Activated T-helper 1 cell treated with anti-CD3 and anti-CD28 coated beads, Interleukin-12 subunit alpha, Interleukin-12 subunit beta, Interleukin-2, Interleukin-4 antibody, amounts not matched to agents 30 ng/mL and 10 ng/mL and 1 ng/mL, durations not matched to agents 14 hours and 24 hours and 36 hours (primary cell): ENCODE measurements at regions not wholly inside any gene's neighbourhood (a gene's known extent, or its start where the extent isn't known, plus 50 kb on each side); places are given as distances from the start of the nearest gene placed in this dataset.
"Not testable (repeated sequence)": the region's sequence is repeated elsewhere in the genome, so short reads cannot be mapped to it uniquely, and the experiment has no call there.

Experiments used
- DNase-seq: peaks from one replicate; pipeline ENCODE4 v3.0.0; 2021; ENCODE audit warnings: low spot score
- H3K27ac Mint-ChIP-seq: one replicate; pipeline ENCODE4 v1.8.0; 2021; ENCODE audit warnings: mild to moderate bottlenecking, mixed read lengths
- H3K27me3 Mint-ChIP-seq: one replicate; pipeline ENCODE4 v1.8.0; 2022; ENCODE audit warnings: mild to moderate bottlenecking, moderate library complexity, mixed read lengths; ENCODE audit not compliant: insufficient read depth
- H3K36me3 Mint-ChIP-seq: one replicate; pipeline ENCODE4 v1.8.0; 2021; ENCODE audit warnings: low read depth, mixed read lengths
- H3K4me1 Mint-ChIP-seq: one replicate; pipeline ENCODE4 v1.8.0; 2021; ENCODE audit warnings: low read depth, mixed read lengths
- H3K4me3 Mint-ChIP-seq: one replicate; pipeline ENCODE4 v1.8.0; 2021; ENCODE audit warnings: mild to moderate bottlenecking, moderate library complexity, mixed read lengths
- H3K9me3 Mint-ChIP-seq: one replicate; pipeline ENCODE4 v1.8.0; 2021; ENCODE audit warnings: mixed read lengths
- intact Hi-C: fragments of 100-400 bp; cut with micrococcal nuclease; formaldehyde crosslinking; loops from one replicate; pipeline ENCODE4 v1.15.1; 2024

DNA sequence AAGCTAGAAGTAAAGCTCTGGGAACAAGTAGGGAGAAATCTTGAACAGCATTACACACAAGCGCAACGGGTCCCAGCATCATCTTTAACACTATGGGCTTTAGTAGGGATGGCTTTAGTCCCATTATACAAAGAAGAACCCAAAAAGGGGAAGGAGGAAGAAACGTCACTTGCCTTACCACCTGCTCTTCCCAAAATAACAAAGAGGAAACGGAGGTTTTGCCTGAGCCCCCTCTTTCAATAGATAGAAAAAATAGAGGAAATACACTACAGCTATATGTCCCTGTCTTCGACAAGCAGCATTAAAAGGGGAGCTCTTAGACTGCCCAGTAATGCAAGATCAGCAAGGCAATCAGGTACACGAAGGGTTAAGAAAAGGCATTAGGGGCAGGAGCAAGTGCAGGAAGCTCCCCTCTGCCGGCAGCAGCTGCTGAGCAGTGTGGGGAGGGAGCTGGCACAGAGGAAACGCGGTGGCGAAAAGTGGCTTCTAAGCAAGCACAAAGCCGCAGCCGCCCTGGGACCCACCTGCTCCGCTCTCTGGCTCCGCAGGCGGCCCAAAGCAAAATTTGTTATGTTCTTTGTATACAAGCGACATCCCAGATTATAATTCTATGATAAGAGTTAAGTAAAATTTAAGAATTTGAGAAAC, 1172.4 kb downstream of the TMEM121 start:
- H3K27me3 Mint-ChIP-seq = peaks cover 10% of the 10 kb centered on the region
- not testable (repeated sequence) for H3K4me1 Mint-ChIP-seq, H3K27ac Mint-ChIP-seq

DNA sequence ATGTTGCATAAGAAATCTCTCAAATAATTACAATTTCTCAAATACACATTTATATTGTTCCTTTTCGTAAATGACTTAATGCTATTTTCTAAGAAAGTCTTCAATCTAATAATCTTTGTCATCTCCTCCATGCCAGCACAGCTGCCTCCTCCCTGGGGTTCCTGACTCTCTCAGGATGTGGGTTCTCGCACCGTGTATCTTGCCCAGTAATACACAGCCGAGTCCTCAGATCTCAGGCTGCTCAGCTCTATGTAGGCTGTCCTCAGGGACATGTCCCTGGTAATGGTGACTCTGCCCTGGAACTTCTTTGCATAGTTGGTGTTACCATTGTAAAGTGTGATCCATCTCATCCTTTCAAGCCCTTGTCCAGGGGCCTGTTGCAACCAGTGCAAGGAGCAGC, 1177.3 kb downstream of the TMEM121 start:
- H3K27ac Mint-ChIP-seq, DNase-seq, H3K4me3 Mint-ChIP-seq, H3K4me1 Mint-ChIP-seq, H3K9me3 Mint-ChIP-seq, H3K36me3 Mint-ChIP-seq, intact Hi-C loops: not testable (repeated sequence)
- H3K27me3 Mint-ChIP-seq = peaks cover 10% of the 10 kb centered on the region

More for the DNA sequence above, 1172.4 kb downstream of the TMEM121 start:
- H3K36me3 Mint-ChIP-seq, intact Hi-C loops, H3K9me3 Mint-ChIP-seq, DNase-seq, H3K4me3 Mint-ChIP-seq: not testable (repeated sequence)

DNA sequence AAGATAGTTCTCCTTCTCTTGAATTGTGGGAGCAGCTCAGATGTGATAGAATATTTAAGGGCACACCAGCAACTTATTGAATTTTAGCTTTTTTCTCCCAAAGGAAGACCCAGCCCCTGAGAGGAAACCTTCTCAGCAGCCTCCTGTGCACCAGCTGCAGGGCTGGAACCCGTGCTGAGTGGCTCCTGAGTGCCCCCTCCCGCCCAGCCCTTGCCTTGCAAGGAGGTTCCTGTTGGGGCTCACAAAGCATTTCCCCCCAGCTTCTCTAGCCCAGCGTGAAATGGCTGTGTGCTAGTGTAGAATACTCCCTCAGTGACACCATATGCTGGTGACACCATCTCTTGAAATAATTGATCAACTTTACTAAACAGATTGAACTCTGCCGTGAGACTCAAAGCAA, 1180.1 kb downstream of the TMEM121 start:
- H3K9me3 Mint-ChIP-seq, H3K4me3 Mint-ChIP-seq, DNase-seq, H3K27me3 Mint-ChIP-seq, intact Hi-C loops, H3K36me3 Mint-ChIP-seq, H3K27ac Mint-ChIP-seq: not testable (repeated sequence)
- H3K4me1 Mint-ChIP-seq = peaks cover 16% of the 10 kb centered on the region

DNA sequence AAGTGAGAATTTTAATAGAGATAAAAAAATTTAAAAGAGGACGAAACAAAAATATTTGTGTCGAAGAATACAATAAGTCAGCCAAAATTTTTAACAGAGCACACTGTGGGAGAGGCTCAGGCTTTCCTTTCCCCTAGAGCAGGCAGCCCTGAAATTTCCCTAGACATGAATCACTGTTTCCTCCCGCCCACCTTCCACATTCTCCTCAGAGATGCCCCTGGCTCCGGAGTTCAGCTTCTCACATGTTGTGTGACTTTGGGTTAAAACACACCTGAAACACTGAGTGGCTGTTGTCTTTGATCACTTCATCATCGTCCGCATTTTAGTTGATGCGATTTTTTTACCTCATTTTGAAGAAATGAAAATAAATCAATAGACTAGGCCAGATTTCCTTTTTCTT, 1183.8 kb downstream of the TMEM121 start:
- H3K4me3 Mint-ChIP-seq, DNase-seq, intact Hi-C loops, H3K36me3 Mint-ChIP-seq, H3K27ac Mint-ChIP-seq, H3K27me3 Mint-ChIP-seq, H3K9me3 Mint-ChIP-seq: not testable (repeated sequence)
- peaks cover 16% of the 10 kb centered on the region for H3K4me1 Mint-ChIP-seq

DNA sequence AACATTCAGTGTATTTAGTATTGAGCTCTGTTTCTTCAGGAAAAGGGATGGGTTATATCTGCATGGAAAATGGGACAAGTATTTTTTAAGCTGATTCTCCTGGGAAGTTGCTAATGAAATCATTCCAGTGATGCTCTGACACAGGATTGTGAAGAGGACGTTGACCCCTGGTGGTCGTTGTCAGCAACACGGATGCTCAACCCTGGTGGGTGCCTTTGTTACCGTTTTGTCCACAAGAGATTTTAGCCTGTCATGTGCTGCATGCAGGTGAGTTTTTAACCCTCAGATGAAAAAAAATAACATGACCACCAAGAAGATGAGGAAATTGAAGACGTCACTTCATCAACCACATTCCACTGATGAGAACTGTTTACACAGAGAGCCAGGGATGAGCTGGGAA, 1186.1 kb downstream of the TMEM121 start:
- H3K4me3 Mint-ChIP-seq, DNase-seq, intact Hi-C loops, H3K9me3 Mint-ChIP-seq, H3K27me3 Mint-ChIP-seq, H3K27ac Mint-ChIP-seq, H3K36me3 Mint-ChIP-seq: not testable (repeated sequence)
- H3K4me1 Mint-ChIP-seq = peaks cover 16% of the 10 kb centered on the region

DNA sequence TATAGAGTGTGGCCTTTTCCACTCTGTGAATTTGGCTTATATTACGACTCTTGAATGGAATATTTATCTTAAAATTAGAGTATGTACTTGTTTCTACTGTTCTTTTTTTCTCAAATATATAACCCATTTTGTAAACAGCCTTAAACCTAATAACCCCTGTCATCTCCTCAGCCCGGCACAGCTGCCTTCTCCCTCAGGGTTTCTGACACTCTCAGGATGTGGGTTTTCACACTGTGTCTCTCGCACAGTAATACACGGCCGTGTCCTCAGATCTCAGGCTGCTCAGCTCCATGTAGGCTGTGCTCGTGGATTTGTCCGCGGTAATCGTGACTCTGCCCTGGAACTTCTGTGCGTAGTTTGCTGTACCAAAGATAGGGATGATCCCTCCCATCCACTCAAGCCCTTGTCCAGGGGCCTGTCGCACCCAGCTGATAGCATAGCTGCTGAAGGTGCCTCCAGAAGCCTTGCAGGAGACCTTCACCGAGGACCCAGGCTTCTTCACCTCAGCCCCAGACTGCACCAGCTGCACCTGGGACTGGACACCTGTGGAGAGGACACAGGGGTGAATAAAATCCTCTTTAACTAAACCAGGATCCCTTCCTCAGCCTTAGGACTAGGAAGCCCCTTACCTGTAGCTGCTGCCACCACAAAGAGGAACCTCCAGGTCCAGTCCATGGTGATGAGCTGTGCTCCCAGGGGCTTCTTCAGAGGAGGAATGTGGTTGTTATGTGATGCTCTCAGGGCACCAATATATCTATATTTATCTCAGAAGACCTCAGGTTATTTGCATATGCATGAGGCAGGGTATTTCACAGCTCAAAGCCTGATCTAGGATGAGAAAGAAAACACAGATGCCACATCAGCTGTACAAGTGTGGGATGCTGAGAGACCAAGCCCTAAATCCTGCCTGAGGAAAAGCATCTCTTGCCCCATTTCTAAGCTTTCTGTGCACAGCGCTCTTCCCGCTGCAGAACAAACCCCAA, 1188.4 kb downstream of the TMEM121 start:
- H3K36me3 Mint-ChIP-seq, H3K9me3 Mint-ChIP-seq, H3K27ac Mint-ChIP-seq, H3K4me3 Mint-ChIP-seq, H3K4me1 Mint-ChIP-seq, intact Hi-C loops, DNase-seq, H3K27me3 Mint-ChIP-seq: not testable (repeated sequence)

DNA sequence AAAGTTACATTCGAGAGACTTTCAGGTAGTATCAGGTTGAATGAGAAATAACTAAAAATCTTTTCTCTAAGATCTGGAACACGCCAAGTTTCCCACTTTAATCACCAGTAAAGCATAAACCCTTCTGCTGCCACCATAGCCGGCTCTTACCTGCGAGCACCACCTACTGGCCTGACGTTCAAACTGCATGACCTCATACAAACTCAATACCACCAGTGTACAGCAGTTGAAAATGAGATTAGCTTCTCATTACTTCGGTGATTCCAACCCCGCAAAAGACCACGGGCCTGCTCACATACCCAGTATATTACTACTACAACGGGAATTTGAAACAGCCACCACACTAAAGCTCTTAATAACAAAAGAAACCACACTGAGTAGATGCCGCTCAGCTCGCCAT, 1191.2 kb downstream of the TMEM121 start:
- H3K4me1 Mint-ChIP-seq, H3K27ac Mint-ChIP-seq, H3K36me3 Mint-ChIP-seq, H3K9me3 Mint-ChIP-seq, intact Hi-C loops, DNase-seq, H3K27me3 Mint-ChIP-seq, H3K4me3 Mint-ChIP-seq: not testable (repeated sequence)

DNA sequence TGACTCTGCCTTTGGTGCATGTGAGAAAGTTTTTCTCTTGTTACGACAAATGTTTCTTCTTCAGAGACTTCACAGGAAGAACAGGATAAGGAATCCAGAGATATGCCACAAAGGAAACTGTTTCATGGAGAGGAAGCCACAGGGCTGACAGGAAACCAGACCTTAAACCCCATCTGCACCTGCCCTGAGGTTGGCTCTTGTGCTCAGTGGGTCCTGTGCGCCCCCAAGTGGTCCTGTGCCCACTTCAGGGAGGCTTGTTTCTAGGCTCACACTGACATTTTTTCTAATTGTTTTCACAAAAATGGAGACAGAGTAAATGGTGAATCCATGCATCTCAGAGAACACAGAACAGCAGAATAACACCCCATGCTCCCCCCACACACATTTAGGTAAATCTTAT, 1193.5 kb downstream of the TMEM121 start:
- H3K27ac Mint-ChIP-seq, H3K9me3 Mint-ChIP-seq, intact Hi-C loops, H3K36me3 Mint-ChIP-seq, H3K27me3 Mint-ChIP-seq, H3K4me3 Mint-ChIP-seq, H3K4me1 Mint-ChIP-seq, DNase-seq: not testable (repeated sequence)

DNA sequence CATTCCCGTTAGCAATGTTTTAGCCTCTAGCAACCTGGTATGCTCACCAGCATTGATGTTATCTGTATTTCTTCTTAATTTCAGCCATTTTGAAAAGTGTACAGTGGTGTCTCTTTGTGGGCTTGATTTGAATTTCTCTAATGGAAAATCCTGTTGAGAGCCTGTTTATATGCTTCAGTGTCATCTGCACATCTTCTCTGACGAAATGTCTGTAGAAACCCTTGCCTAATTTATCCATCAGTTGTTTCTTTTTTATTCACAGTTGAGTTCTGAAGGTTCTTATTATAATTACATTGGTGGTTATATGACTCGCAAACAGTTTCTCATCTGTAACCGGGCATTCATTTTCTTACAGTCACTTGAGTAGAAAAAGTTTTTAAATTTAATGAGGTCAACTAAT, 1195.5 kb downstream of the TMEM121 start:
- H3K4me1 Mint-ChIP-seq, H3K27ac Mint-ChIP-seq, H3K4me3 Mint-ChIP-seq, DNase-seq, H3K36me3 Mint-ChIP-seq, intact Hi-C loops, H3K27me3 Mint-ChIP-seq, H3K9me3 Mint-ChIP-seq: not testable (repeated sequence)

DNA sequence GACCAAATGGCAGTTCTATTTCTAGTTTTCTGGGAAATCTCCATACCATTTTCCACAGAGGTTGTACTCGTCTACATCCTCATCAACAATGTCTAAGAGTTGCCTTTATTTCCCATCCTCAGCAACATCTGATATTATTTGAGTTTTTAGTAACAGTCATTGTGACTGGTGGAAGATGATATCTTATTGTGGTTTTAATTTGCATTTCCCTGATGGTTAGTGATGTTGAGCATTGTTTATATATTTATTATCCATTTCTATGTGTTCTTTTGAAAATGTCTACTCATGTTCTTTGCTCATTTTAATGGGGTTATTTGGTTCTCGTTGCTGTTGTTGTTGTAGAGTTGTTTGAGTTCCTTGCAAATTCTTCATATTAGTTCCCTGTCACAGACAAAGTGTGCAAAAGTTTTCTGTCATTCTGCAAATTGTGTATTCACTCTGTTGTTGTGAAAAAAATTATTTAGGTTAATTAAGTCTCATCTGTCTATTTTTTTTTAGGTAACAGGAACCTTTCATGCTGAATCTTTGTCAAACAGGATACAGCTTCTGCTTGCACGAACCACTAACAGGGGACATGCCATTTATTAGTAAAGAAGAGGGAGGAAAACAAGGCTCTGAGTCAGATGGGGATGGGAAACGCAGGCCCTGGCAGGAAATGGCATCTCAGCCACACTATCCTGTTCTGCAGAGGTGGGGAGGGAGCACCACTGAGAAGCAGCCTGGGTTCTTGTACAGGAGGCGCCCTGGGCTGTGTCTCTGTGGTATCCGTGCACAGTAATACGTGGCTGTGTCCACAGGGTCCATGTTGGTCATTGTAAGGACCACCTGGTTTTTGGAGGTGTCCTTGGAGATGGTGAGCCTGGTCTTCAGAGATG, 1196.7 kb downstream of the TMEM121 start:
- H3K27me3 Mint-ChIP-seq, intact Hi-C loops, H3K27ac Mint-ChIP-seq, DNase-seq, H3K9me3 Mint-ChIP-seq, H3K4me3 Mint-ChIP-seq, H3K4me1 Mint-ChIP-seq, H3K36me3 Mint-ChIP-seq: not testable (repeated sequence)

DNA sequence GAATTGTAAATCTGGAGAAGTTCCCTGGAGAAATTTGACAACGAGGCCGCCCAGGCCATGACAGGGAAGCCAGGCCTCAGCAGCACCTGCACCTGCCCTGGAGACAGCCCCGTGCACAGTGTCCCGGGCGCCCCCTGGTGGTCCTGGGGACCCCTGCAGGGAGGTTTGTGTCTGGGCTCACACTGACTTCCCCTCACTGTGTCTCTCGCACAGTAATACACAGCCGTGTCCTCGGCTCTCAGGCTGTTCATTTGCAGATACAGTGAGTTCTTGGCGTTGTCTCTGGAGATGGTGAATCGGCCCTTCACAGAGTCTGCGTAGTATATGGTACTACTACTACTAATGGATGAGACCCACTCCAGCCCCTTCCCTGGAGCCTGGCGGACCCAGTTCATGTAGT, 1201.6 kb downstream of the TMEM121 start:
- DNase-seq, H3K27ac Mint-ChIP-seq, H3K36me3 Mint-ChIP-seq, H3K27me3 Mint-ChIP-seq, intact Hi-C loops, H3K4me3 Mint-ChIP-seq, H3K9me3 Mint-ChIP-seq, H3K4me1 Mint-ChIP-seq: not testable (repeated sequence)

DNA sequence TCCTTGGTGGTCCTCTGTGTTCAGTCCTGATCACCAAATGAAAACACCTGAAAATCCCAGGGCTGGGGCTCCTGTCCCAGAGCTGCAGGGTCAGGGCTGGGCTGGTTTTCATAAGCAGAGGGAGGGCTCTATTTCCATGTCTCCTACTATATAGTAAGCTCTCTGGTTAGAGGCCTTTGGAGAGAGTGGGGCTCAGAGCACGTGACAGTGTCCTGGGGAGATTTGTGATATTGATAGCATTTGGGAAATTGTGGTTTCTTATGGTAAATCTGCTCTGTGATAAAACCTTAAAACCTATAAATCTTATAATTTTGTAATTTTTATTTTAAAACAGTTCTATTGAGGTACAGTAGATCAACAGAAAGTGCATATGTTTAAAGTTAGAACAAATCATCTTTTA, 1202.2 kb downstream of the TMEM121 start:
- H3K4me1 Mint-ChIP-seq = no peaks in the 10 kb centered on the region
- H3K27me3 Mint-ChIP-seq = no peaks in the 10 kb centered on the region
- intact Hi-C loops = no loop called here
- H3K4me3 Mint-ChIP-seq = no peak overlapping the region
- no peaks in the 10 kb centered on the region for H3K9me3 Mint-ChIP-seq
- no peaks in the 10 kb centered on the region for H3K36me3 Mint-ChIP-seq
- H3K27ac Mint-ChIP-seq = no peak overlapping the region
- no peak for DNase-seq

DNA sequence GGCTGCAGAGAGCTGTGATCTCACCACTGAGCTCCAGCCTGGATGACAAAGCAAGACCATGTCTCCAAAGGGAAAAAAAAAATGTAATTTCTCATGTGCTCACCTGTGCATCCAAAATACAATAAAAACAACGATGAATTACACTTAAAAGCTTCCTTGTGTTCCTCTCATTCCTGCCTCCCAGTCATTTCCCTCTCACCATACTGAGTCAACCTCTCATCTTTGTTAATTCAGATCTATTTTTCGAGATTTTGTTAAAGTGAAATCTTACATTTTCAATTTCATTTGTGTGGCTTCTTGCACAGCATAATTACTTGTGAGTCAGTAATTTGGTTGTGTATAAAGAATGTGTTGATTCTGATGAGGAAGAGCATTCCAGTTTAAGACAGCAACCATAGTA, 1203.2 kb downstream of the TMEM121 start:
- H3K9me3 Mint-ChIP-seq = no peaks in the 10 kb centered on the region
- DNase-seq = no peak
- intact Hi-C loops = no loop called here
- H3K4me1 Mint-ChIP-seq = no peaks in the 10 kb centered on the region
- H3K36me3 Mint-ChIP-seq = no peaks in the 10 kb centered on the region
- no peaks in the 10 kb centered on the region for H3K27me3 Mint-ChIP-seq
- no peak overlapping the region for H3K27ac Mint-ChIP-seq
- H3K4me3 Mint-ChIP-seq = no peak overlapping the region
